GM23338 (cell line): ENCODE measurements at regions not wholly inside any gene's neighbourhood (a gene's known extent, or its start where the extent isn't known, plus 50 kb on each side); places are given as distances from the start of the nearest gene placed in this dataset.

Experiments used
- CREB1 ChIP-seq: fragments of 250-450 bp; sonication (Bioruptor Pico); IDR thresholded peaks from 2 replicates; pipeline ENCODE4 v1.5.0; 2020; ENCODE audit warnings: low read depth, mild to moderate bottlenecking, moderate library complexity
- EZH2 ChIP-seq: fragments of 200-600 bp; sonication (generic); IDR thresholded peaks from one replicate; pipeline ENCODE4 v1.8.0; 2017; ENCODE audit warnings: antibody characterized with exemption, mild to moderate bottlenecking, low read depth; ENCODE audit not compliant: unreplicated experiment
- EZH2phosphoT487 ChIP-seq: fragments of 200-600 bp; sonication (generic); IDR thresholded peaks from one replicate; pipeline ENCODE4 v1.8.1; 2018; ENCODE audit warnings: antibody characterized with exemption; ENCODE audit not compliant: unreplicated experiment
- JUNB ChIP-seq: IDR thresholded peaks from one replicate; pipeline ENCODE4 v1.6.1; 2016; ENCODE audit warnings: antibody characterized with exemption; ENCODE audit not compliant: unreplicated experiment
- NANOG ChIP-seq: IDR thresholded peaks from 2 replicates; pipeline ENCODE4 v1.6.1; 2016; ENCODE audit warnings: antibody characterized with exemption, borderline replicate concordance
- POLR2AphosphoS5 ChIP-seq: IDR thresholded peaks from 2 replicates; pipeline ENCODE4 v1.6.1; 2016; ENCODE audit warnings: antibody characterized with exemption, low read depth
- ZNF331 ChIP-seq: fragments of 250-450 bp; sonication (Bioruptor Pico); IDR thresholded peaks from 2 replicates; pipeline ENCODE4 v1.5.0; 2020; ENCODE audit warnings: low read depth, mild to moderate bottlenecking, moderate library complexity
- TF ChIP-seq, protein P1 (sequence below), 2 experiments: fragments of 200-600 bp in 1 of 2; sonication (generic) in 1 of 2; conservative IDR thresholded peaks; 2 replicates each; pipeline versions ENCODE4 v1.5.1 to v1.6.1; 2016 to 2017; ENCODE audit warnings: antibody characterized with exemption in 2 of 2, low read depth in 2 of 2, mild to moderate bottlenecking in 2 of 2, moderate library complexity in 1 of 2
- TF ChIP-seq, protein P2 (sequence below): IDR thresholded peaks from one replicate; pipeline ENCODE4 v1.6.1; 2018; ENCODE audit warnings: antibody characterized with exemption; ENCODE audit not compliant: unreplicated experiment
- TF ChIP-seq, protein P3 (sequence below): IDR thresholded peaks from 2 replicates; pipeline ENCODE4 v1.6.1; 2016; ENCODE audit warnings: antibody characterized with exemption
- TF ChIP-seq, protein P4 (sequence below): fragments of 250-450 bp; sonication (Bioruptor Pico); IDR thresholded peaks from 2 replicates; pipeline ENCODE4 v1.5.0; 2020; ENCODE audit warnings: mild to moderate bottlenecking, moderate library complexity

DNA sequence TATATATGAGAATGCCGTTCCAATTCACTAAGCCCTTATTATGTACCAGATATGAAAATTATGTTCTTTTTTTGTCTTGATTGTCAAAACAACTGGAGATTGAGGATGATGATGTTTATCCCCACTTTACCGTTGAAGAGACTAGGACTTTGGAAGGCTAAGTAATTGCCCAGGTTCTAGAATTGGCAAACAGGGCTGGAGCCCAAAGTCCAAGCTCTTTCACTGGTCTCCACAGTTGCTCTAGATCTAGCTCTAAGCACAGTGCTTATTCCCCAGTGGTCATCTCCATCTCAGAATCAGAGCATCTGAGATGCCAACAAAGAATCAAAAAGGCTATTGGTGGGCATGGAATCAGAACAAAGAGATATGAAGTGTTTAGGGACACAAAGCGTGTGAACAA is 215.3 kb upstream of the FOXA2 start:
- TF ChIP-seq, protein P1, sequence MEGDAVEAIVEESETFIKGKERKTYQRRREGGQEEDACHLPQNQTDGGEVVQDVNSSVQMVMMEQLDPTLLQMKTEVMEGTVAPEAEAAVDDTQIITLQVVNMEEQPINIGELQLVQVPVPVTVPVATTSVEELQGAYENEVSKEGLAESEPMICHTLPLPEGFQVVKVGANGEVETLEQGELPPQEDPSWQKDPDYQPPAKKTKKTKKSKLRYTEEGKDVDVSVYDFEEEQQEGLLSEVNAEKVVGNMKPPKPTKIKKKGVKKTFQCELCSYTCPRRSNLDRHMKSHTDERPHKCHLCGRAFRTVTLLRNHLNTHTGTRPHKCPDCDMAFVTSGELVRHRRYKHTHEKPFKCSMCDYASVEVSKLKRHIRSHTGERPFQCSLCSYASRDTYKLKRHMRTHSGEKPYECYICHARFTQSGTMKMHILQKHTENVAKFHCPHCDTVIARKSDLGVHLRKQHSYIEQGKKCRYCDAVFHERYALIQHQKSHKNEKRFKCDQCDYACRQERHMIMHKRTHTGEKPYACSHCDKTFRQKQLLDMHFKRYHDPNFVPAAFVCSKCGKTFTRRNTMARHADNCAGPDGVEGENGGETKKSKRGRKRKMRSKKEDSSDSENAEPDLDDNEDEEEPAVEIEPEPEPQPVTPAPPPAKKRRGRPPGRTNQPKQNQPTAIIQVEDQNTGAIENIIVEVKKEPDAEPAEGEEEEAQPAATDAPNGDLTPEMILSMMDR (conservative IDR thresholded peaks at IDR 0.05; ENCODE audit: low read depth in 2 of 2), result no peak
- TF ChIP-seq EZH2 (no peak), POLR2AphosphoS5 (no peak), EZH2phosphoT487 (no peak), CREB1 (CRISPR knock-in tag) (no peak), ZNF331 (CRISPR knock-in tag) (no peak), JUNB (no peak), NANOG (no peak)
- TF ChIP-seq, protein P2, sequence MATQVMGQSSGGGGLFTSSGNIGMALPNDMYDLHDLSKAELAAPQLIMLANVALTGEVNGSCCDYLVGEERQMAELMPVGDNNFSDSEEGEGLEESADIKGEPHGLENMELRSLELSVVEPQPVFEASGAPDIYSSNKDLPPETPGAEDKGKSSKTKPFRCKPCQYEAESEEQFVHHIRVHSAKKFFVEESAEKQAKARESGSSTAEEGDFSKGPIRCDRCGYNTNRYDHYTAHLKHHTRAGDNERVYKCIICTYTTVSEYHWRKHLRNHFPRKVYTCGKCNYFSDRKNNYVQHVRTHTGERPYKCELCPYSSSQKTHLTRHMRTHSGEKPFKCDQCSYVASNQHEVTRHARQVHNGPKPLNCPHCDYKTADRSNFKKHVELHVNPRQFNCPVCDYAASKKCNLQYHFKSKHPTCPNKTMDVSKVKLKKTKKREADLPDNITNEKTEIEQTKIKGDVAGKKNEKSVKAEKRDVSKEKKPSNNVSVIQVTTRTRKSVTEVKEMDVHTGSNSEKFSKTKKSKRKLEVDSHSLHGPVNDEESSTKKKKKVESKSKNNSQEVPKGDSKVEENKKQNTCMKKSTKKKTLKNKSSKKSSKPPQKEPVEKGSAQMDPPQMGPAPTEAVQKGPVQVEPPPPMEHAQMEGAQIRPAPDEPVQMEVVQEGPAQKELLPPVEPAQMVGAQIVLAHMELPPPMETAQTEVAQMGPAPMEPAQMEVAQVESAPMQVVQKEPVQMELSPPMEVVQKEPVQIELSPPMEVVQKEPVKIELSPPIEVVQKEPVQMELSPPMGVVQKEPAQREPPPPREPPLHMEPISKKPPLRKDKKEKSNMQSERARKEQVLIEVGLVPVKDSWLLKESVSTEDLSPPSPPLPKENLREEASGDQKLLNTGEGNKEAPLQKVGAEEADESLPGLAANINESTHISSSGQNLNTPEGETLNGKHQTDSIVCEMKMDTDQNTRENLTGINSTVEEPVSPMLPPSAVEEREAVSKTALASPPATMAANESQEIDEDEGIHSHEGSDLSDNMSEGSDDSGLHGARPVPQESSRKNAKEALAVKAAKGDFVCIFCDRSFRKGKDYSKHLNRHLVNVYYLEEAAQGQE, result no peak
- TF ChIP-seq, protein P3, sequence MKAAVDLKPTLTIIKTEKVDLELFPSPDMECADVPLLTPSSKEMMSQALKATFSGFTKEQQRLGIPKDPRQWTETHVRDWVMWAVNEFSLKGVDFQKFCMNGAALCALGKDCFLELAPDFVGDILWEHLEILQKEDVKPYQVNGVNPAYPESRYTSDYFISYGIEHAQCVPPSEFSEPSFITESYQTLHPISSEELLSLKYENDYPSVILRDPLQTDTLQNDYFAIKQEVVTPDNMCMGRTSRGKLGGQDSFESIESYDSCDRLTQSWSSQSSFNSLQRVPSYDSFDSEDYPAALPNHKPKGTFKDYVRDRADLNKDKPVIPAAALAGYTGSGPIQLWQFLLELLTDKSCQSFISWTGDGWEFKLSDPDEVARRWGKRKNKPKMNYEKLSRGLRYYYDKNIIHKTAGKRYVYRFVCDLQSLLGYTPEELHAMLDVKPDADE, result no peak
- TF ChIP-seq, protein P4, sequence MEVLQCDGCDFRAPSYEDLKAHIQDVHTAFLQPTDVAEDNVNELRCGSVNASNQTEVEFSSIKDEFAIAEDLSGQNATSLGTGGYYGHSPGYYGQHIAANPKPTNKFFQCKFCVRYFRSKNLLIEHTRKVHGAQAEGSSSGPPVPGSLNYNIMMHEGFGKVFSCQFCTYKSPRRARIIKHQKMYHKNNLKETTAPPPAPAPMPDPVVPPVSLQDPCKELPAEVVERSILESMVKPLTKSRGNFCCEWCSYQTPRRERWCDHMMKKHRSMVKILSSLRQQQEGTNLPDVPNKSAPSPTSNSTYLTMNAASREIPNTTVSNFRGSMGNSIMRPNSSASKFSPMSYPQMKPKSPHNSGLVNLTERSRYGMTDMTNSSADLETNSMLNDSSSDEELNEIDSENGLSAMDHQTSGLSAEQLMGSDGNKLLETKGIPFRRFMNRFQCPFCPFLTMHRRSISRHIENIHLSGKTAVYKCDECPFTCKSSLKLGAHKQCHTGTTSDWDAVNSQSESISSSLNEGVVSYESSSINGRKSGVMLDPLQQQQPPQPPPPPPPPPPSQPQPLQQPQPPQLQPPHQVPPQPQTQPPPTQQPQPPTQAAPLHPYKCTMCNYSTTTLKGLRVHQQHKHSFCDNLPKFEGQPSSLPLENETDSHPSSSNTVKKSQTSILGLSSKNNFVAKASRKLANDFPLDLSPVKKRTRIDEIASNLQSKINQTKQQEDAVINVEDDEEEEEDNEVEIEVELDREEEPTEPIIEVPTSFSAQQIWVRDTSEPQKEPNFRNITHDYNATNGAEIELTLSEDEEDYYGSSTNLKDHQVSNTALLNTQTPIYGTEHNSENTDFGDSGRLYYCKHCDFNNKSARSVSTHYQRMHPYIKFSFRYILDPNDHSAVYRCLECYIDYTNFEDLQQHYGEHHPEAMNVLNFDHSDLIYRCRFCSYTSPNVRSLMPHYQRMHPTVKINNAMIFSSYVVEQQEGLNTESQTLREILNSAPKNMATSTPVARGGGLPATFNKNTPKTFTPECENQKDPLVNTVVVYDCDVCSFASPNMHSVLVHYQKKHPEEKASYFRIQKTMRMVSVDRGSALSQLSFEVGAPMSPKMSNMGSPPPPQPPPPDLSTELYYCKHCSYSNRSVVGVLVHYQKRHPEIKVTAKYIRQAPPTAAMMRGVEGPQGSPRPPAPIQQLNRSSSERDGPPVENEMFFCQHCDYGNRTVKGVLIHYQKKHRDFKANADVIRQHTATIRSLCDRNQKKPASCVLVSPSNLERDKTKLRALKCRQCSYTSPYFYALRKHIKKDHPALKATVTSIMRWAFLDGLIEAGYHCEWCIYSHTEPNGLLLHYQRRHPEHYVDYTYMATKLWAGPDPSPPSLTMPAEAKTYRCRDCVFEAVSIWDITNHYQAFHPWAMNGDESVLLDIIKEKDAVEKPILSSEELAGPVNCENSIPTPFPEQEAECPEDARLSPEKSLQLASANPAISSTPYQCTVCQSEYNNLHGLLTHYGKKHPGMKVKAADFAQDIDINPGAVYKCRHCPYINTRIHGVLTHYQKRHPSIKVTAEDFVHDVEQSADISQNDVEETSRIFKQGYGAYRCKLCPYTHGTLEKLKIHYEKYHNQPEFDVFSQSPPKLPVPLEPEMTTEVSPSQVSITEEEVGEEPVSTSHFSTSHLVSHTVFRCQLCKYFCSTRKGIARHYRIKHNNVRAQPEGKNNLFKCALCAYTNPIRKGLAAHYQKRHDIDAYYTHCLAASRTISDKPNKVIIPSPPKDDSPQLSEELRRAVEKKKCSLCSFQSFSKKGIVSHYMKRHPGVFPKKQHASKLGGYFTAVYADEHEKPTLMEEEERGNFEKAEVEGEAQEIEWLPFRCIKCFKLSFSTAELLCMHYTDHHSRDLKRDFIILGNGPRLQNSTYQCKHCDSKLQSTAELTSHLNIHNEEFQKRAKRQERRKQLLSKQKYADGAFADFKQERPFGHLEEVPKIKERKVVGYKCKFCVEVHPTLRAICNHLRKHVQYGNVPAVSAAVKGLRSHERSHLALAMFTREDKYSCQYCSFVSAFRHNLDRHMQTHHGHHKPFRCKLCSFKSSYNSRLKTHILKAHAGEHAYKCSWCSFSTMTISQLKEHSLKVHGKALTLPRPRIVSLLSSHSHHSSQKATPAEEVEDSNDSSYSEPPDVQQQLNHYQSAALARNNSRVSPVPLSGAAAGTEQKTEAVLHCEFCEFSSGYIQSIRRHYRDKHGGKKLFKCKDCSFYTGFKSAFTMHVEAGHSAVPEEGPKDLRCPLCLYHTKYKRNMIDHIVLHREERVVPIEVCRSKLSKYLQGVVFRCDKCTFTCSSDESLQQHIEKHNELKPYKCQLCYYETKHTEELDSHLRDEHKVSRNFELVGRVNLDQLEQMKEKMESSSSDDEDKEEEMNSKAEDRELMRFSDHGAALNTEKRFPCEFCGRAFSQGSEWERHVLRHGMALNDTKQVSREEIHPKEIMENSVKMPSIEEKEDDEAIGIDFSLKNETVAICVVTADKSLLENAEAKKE (CRISPR knock-in tag), result no peak
